Activated CD4-positive, alpha-beta T cell treated with anti-CD3 and anti-CD28 coated beads for 24 hours (primary cell): ENCODE measurements at regions not wholly inside any gene's neighbourhood (a gene's known extent, or its start where the extent isn't known, plus 50 kb on each side); places are given as distances from the start of the nearest gene placed in this dataset.
"Not testable (repeated sequence)": the region's sequence is repeated elsewhere in the genome, so short reads cannot be mapped to it uniquely, and the experiment has no call there.

Experiments used
- DNase-seq, 2 donors: peaks; one replicate each; pipeline ENCODE4 v3.0.0-alpha.2; 2020; ENCODE audit warnings: low read depth in 2 of 2

GRCh38 chr20:56724241-56724757 lies 95.2 kb downstream of the TFAP2C start:
- no peak for DNase-seq

- no peak for DNase-seq
Measured at GRCh38 chr20:56730003-56730402, 100.9 kb downstream of the TFAP2C start.

- DNase-seq = no peak
Measured at GRCh38 chr20:56730996-56731395, 101.9 kb downstream of the TFAP2C start.

GRCh38 chr20:56731476-56731875 lies 102.4 kb downstream of the TFAP2C start:
- no peak for DNase-seq

- DNase-seq = no peak
Measured at GRCh38 chr20:56733967-56734366, 104.9 kb downstream of the TFAP2C start.

- DNase-seq = no peak
Measured at GRCh38 chr20:56735084-56735642, 106.1 kb downstream of the TFAP2C start.

GRCh38 chr20:56736285-56736857 lies 107.3 kb downstream of the TFAP2C start:
- no peak for DNase-seq

GRCh38 chr20:56744325-56744821 lies 115.3 kb downstream of the TFAP2C start:
- not testable (repeated sequence) for DNase-seq

GRCh38 chr20:56748476-56749377 lies 119.6 kb downstream of the TFAP2C start:
- no peak for DNase-seq

GRCh38 chr20:56750430-56750829 lies 121.3 kb downstream of the TFAP2C start:
- DNase-seq = no peak

- no peak for DNase-seq
Measured at GRCh38 chr20:56752274-56752673, 123.2 kb downstream of the TFAP2C start.

- DNase-seq = no peak
Measured at GRCh38 chr20:56755201-56755600, 126.1 kb downstream of the TFAP2C start.

GRCh38 chr20:56756658-56757057 lies 127.6 kb downstream of the TFAP2C start:
- DNase-seq = not testable (repeated sequence)

GRCh38 chr20:56758706-56759105 lies 129.6 kb downstream of the TFAP2C start:
- no peak for DNase-seq

- DNase-seq = no peak
Measured at GRCh38 chr20:56759741-56760278, 130.7 kb downstream of the TFAP2C start.

- no peak for DNase-seq
Measured at GRCh38 chr20:56760610-56761009, 131.5 kb downstream of the TFAP2C start.

- no peak for DNase-seq
Measured at GRCh38 chr20:56761393-56761792, 132.3 kb downstream of the TFAP2C start.

GRCh38 chr20:56762401-56762800 lies 133.3 kb downstream of the TFAP2C start:
- DNase-seq = no peak

GRCh38 chr20:56762829-56763228 lies 133.7 kb downstream of the TFAP2C start:
- DNase-seq = no peak

- no peak for DNase-seq
Measured at GRCh38 chr20:56764671-56765070, 135.6 kb downstream of the TFAP2C start.

GRCh38 chr20:56765172-56766073 lies 136.3 kb downstream of the TFAP2C start:
- no peak for DNase-seq
